Kidney glomerular epithelial cell (primary cell): ENCODE measurements at regions not wholly inside any gene's neighbourhood (a gene's known extent, or its start where the extent isn't known, plus 50 kb on each side); places are given as distances from the start of the nearest gene placed in this dataset.
"Not testable (repeated sequence)": the region's sequence is repeated elsewhere in the genome, so short reads cannot be mapped to it uniquely, and the experiment has no call there.

ENCODE experiments used
- DNase-seq: peaks from one replicate; lab custom pipeline; 2025; lab: John Stamatoyannopoulos, UW

DNA sequence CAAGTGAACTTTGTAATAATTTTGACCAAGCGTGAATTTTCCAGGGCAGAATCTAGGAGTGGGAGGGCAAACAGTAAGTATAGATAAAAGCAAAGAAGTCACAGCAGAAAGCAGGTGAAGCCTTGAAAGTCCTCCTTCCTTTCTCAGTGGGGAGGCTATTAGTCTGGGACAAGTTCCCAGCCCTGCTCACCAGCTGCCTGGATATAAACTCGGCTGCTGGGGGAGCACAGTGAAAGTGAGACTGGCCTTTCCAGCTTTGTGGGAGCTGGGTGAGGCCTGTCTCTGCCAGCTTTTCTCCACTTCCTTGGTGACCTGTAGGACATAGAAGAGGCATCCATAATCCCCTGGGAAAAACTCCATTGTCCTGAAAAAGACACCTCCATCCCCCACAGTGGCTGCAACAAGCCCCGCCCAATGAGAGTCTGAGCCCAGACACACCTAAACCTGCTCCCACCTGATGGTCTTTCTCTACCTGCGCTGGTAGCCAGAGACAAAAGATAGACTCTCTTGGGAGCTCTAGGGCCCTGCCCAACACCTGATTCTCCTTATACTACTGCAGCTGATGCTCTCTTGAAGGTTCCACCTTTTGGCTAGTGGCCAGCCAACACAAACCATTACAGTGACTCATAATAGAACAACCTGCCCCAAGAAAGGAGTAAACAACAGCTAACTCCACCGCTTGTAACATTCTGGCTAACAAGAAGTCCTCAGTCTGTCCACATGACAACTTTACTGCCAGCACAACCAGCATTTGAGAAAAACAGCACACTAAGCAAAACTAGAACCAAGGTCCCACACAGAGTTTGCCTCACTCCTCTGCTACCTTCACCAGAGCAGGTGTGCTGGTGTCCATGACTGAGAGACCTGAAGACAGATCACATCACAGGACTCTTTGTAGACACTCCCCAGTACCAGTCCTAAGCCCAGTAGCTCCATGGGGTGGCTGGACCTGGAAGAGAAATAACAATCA, 252.2 kb upstream of the SLITRK6 start:
- peak; percentile 4 for DNase-seq

DNA sequence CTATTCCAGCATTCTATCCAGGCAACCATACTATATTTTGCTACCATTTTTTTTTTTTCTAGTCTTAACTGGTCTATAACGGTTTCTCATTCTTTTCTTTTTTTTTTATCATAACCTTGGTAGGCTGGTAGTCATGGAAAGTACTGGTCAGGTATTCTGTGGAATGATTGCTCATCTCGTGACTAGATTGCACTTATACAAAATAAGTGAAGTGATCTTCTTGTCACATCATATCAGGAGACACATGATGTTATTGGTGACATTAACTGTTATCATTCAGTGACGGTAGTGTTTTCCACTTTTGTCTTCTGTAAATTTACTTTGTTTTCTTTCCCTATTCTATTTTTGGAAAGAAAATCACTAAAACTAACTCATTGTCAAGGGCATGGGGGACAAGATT, 239.3 kb upstream of the SLITRK6 start:
- no peak for DNase-seq

DNA sequence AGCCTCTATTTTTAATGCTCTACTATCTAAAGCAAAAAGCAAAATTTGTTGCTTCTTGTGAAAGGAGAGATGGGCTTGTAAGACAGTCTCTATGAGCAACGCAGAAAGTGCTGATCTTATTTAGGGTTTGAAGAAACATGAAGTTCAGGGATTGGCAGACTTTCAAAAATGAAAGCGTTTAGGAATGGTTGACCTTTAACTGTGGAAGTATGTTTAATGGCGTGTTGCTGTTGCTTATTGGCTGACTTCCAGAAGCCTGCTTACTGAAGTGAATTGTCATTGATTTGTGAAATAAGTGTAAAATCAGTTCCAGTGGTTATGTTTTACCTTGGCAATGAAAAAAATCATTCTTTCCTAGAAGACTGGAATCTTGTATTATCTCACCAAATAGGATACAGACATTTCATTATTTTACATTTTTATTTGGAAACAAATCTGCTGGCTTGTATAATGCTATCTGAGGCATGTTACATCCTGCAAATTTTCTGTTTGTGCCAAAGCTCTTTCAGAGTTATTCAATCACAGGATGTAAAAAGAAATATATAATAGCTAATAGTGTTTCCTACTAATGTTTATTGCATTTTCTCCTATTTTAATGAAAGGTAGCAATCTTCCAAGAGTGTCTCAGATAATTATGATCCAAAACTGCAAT, 221.3 kb upstream of the SLITRK6 start:
- DNase-seq: peak; percentile 68

DNA sequence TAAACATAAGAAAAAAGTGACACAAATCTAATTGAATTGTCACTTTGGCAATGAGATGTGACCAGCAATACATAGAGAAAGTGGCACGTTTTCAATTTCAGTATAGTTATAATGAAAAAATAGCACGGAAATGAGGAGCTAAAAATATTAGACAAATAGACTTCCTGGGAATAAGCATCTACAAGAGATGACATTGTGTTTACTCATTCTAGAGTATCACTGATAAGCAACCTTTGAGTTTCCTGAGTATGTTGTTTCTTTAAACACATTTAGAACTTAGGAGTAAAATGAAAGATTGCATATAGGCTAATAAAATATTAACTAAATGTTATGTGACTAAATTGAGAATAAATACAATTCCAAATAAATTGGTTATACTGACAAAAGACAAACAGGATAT, 207.1 kb upstream of the SLITRK6 start:
- no peak for DNase-seq

DNA sequence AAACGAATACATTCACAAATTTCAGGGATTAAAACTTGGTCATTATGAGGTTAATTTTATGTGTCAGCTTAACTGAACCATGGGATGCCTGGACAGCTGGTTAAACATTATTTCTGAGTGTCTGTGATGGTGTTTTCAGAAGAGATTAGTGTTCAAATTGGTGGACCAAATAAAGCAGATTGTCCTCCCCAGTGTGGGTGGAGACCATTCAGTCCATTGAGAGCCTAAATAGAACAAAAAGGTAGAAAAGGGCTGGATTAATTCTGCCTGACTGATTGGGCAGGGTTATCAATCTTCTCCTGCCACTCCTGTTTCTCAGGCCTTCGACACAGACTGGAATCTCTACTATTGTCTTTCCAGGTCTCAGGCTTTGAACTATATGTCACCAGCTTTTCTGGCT, 203.8 kb upstream of the SLITRK6 start:
- DNase-seq: peak; percentile 75

DNA sequence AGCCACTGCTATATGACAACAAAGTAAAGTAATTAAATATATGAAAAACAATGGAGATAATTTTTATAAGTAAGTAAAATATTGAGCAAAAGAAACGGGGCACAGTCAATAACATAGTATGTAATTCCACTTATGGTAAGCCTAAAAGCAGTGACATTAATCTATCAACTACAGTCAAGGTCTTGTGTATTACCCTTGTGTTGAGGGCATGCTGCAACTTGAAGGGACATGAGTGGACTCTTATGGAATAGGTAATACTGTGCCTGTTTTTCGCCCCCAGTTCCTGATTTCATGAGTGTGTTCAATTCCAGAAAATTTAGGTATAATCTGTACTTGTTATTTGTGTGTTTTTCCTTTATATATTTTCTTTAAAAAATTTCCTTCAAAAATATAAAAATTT, 201.3 kb upstream of the SLITRK6 start:
- DNase-seq: no peak

DNA sequence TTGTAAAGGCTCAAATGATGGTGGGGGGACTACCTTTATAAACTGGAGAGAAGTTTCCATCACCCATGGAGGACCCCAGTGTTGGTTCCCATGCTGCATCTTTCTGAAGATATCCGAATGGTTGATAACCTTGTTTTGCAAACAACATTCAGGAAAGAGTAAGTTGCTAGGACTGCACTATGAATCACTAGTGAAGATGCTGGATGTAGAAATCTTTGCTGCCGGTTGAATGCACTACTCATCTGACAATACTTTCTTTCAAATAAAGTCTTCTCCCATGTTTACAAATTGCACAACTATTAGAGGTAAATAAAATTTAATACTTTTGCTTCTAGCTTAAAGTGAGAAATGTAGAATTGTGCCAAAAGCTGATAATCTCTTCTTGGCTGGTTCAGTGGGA, 198.4 kb upstream of the SLITRK6 start:
- no peak for DNase-seq

DNA sequence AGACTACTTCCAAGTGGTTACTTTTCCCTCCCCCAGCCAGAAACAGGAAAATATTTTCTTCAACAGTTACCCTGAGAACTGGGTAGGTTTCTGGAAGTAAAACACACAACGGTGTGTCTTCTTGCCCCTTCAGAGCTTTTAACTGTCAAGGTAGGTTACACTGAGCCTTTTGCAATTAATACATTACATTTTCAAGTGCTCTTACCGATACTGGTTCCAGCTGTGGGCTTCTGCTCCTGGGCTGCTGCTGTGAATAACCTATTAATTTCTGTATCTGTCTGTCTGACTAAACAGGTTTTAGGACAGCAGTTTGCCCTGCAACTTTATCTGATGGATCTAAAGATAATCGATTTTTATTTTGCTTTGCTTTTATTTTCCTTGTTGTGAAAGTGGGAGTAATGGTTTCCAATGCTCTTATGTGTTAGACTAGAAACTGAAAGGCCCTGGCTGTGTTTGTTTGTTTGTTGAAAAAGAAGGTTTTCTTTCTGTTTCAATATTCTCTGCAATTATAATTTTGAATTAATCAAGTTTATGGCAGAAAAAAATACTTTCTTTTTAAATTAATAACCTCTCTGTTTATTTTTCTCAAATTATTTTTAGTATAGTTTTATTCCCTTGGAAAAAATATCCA, 196.7 kb upstream of the SLITRK6 start:
- DNase-seq: no peak

DNA sequence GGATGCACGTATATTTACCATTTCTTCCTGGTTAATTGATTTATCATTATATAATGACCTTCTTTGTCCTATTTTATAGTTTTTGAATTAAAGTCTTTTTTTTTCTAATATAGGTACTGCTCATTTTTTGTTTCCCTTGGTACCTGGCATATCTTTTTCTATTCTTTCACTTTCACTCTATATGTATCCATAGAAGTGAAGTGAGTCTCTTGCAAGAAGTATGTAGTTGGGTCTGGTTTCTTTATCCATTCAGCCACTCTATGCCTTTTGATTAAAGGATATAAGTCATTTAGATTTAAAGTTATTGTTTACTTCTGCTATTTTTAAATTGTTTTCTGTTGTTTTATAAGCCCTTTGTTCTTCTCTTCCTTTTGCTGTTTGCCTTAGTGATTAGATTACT, 194.3 kb upstream of the SLITRK6 start:
- DNase-seq: no peak

DNA sequence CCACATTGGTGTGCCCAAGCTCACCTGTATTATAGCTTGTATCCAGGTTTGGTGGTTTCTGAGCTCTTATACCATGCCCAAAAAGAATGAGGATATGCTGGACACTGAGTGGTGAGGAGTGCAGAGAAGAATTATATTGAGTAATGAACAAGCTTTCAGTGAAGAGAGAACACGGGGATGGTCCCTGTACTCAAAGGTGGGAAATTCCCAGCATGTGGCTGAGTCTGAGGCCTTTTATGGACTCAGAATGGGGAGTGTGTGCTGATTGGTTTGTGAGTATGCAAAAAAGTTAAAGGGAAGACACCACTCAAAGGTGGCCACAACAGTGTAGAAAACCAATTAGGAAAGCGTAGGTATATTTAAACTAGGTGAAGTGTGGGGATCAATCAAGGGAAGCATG, 191.2 kb upstream of the SLITRK6 start:
- no peak for DNase-seq

DNA sequence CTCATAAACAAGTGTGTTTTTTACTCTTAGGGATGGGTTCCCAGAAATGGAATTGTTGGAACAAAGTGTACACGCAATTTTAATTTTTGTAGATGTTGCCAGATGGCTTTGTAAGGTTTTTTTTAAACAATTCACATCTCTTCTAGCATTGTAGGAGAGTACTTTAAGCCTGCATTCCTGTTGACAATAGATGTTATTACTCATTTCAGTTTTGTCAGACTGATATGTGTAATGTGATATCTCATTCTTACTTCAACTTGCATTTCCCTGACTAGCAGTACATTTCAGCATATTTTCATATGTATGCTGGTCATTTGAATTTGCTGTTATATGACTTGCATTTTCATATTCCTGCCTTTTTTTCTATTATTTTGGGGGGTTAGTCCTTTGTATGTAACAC, 186.6 kb upstream of the SLITRK6 start:
- DNase-seq: peak; percentile 16

DNA sequence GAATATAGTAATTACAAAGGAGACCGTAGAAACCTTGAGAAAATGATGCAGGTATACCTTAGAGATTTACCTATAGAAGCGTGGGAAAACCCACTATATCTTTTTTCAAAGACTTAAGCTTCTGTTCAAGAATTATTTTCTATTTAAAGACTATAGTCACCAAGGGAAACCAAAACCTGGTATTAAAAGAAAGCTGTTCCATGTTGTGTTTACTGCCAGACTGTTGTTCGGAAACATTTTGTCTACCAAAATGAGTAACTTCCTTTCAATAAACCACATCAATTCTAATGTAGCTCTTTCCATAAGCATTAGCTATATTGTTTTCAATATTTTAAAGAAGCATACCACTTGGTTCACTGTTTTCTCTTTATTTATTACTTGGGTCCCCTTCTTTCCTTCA, 182.9 kb upstream of the SLITRK6 start:
- DNase-seq: no peak

DNA sequence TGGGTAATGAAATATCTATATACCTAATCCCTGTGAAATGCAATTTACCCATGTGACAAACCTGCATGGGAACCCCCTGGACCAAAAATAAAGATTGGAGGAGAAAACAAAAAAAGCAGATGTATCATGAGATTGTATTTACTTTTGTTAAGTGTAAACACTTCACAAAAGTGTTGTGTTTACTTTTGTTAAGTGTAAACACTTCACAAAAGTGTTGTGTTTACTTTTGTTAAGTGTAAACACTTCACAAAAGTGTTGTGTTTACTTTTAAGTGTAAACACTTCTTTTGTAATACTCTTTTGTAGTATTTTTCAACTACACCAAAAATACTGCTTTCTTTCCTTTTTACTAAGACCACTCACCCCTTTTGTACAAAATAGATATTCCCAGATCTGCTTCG, 181.2 kb upstream of the SLITRK6 start:
- not testable (repeated sequence) for DNase-seq

DNA sequence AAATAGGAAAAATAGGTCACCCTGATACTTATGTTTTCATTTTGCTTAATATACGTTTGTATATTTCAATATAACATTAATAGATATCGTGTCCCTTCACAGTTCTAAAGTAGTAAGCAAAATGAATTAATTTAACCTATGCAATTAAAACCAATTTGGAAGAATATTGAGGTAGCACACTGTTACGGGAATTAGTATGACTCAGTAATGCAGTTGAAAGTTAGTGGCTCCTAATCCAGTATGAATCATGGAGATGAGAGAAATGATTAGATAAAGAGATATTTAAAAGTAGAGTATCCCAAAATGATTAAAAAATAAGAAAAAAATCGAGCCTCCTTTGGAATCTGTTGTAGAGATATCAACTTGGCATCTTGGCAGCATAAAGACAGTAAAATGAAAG, 177.0 kb upstream of the SLITRK6 start:
- DNase-seq: no peak

DNA sequence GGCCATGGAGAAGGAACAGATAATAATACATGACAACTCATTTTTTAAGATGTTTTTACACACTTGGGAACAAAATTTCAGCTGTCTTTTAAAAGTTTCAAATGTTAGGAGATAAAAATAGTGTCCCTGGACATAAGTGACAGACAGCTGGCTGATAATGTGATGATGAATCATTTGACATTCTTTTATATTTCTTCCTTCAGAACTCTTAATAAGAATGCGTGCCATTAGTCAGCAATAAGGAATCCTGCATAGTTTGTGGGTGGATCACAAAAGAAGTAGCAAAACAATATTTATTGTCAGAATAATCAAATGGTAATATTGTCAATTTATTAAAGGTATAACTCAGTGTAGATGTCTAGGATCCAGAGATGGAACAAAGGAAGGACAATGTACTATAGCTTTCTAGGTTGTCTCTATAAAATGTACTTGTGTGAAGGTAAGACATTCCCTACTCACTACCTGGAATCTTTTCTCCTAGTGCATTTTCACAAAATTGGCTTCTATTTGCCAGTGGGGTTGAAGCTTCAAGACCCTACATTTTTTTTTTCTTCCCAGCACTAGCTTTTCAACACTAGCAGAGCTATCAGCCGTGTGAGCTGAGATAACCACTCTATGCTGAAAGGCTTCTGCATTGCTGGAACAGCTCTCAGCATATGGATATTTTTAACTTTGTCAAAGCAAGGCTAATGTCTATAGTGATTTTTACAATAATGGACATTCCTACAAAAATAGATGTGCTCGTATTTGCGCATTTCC, 175.6 kb upstream of the SLITRK6 start:
- DNase-seq: peak; percentile 32

DNA sequence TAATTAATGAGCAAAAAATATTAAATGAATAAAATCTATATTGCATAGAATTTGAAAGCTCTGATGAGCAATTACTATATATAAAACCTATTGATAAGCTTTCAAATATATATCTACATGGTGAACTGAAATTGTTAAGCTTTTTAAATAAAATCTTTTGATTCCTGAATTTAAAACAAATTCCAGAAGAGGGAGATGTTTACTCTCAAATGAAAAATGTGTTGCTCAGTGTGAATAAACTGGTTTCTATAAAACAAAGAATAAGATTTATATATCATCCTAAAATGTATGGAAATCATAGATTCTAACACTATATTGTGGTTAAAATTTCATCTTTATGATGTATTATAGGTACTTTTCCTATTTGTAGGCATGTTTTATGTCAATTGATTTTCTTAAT, 171.5 kb upstream of the SLITRK6 start:
- peak; percentile 26 for DNase-seq

DNA sequence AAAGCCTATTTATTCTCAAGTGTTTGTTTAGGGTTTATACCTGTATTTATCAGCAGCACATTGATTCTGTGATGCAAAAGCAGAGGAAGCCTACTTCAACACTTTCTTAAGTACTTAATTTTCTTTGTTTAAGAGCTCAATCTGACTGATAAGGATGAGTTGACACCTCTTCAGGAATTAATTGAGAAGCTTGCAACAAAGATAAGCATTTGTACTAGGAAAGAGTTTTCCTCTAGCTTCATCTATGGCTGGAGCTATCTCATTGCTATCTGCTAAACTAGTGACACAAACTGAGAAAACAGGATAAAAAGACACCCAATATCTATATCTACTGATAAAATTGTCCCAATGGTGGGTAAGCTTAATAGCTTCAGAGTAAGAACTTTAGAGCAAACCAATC, 170.1 kb upstream of the SLITRK6 start:
- no peak for DNase-seq

DNA sequence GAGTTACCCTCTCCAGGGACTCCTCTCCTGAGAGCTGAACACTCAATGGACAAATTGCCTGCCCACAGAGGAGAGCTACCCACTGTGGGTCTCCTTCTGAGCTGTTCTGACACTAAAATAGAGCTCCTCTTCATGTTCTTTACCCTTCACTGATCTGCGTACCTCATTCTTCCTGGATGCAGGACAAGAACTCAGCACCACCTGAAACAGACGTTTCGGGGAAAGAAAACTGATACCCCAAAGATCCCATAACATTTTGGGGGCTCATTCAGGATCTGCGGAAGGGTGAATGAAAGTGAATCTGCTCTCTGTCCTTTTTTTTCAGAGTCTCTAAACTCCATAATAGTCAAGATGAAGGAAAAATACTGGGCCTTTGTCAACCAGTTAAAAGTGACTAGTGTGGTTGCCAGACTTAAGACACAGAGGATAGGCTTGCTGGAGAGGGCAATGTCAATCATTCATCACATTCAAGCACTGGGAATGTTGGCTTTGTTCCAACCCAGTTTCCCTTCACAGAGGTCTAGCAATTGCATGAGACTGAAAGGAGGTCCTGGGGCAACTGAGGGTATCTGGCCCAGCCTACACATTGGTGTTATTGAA, 136.7 kb upstream of the SLITRK6 start:
- no peak for DNase-seq

DNA sequence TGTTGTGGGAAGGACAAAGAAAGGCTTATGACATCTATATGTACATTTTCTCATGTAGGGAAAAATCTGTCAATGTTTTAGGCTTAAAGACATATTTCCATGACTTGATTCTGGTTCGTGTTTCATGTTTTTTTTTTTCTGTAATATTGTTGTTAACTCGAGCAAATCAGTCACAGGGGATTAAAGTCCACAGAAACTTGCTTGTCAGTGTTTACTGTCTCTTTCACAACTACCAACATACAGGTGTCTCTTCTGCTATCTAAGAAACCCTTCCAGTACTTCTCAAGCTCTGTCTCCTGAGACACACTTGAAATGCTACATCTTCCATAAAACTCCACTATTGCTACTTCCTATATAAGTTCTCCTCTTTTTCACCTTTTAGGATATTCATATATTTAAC, 130.9 kb upstream of the SLITRK6 start:
- DNase-seq: no peak

DNA sequence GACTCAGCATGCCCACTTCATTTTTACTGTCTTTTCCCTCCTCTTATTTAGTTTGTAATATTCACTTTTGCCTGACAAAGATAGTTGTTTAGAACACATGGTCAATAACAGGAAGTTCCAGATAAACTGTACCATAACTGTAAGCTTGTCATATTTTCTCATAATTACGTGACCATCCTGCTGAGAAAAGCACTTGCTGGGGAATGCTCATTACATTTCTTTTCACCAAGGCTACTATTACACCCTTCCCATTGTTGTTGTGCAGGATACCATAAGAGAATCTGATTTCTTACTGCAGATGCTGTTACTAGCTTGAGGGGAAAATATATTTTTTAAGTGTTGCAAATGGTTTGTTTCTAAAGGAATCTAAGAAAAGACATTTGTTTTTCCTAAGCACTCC, 111.7 kb upstream of the SLITRK6 start:
- no peak for DNase-seq

DNA sequence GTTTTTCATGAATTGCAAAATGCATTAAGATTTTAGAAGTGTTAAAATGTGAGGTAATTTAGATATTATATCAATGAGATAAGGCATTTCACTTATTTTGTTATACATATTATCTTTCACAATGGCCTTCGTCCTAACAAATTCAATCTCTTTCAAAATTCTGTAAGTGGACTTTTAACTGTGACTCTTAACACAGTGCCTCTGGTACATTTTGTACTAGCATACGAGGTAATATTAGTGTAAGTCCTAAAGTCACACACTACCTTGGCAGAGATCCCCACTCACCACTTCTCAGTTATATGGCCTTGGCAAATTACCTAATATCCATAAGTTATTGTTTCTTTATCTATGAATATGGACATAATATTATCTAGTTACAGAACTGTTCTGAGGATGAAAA, 101.3 kb upstream of the SLITRK6 start:
- DNase-seq: no peak
